Activated CD8-positive, alpha-beta memory T cell treated with anti-CD3 and anti-CD28 coated beads for 1 hour (primary cell): ENCODE measurements at regions not wholly inside any gene's neighbourhood (a gene's known extent, or its start where the extent isn't known, plus 50 kb on each side); places are given as distances from the start of the nearest gene placed in this dataset.
"Not testable (repeated sequence)": the region's sequence is repeated elsewhere in the genome, so short reads cannot be mapped to it uniquely, and the experiment has no call there.

ENCODE experiments used
- DNase-seq, 2 donors: peaks; one replicate each; pipeline ENCODE4 v3.0.0-alpha.2; 2020; ENCODE audit warnings: low read depth in 1 of 2; ENCODE audit errors: extremely low read depth in 1 of 2

GRCh38 chr5:2165203-2165602 lies 282.5 kb upstream of the IRX4 start:
- DNase-seq, result no peak

- DNase-seq, result no peak
Observed at GRCh38 chr5:2164586-2164985, 281.9 kb upstream of the IRX4 start.

GRCh38 chr5:2163940-2164490 lies 281.3 kb upstream of the IRX4 start:
- no peak for DNase-seq

GRCh38 chr5:2163060-2163856 lies 280.5 kb upstream of the IRX4 start:
- no peak for DNase-seq

GRCh38 chr5:2160811-2161210 lies 278.1 kb upstream of the IRX4 start:
- no peak for DNase-seq

GRCh38 chr5:2158767-2159166 lies 276.0 kb upstream of the IRX4 start:
- DNase-seq, result no peak

GRCh38 chr5:2158109-2158508 lies 275.4 kb upstream of the IRX4 start:
- DNase-seq, result no peak

- no peak for DNase-seq
Observed at GRCh38 chr5:2157372-2157771, 274.6 kb upstream of the IRX4 start.

- DNase-seq, result no peak
Observed at GRCh38 chr5:2156358-2157059, 273.8 kb upstream of the IRX4 start.

- DNase-seq, result no peak
Observed at GRCh38 chr5:2155556-2155955, 272.8 kb upstream of the IRX4 start.

- DNase-seq, result no peak
Observed at GRCh38 chr5:2153802-2154201, 271.1 kb upstream of the IRX4 start.

GRCh38 chr5:2153350-2153749 lies 270.6 kb upstream of the IRX4 start:
- no peak for DNase-seq

- not testable (repeated sequence) for DNase-seq
Observed at GRCh38 chr5:2151301-2151888, 268.7 kb upstream of the IRX4 start.

- no peak for DNase-seq
Observed at GRCh38 chr5:2149195-2149539, 266.4 kb upstream of the IRX4 start.

GRCh38 chr5:2148312-2149194 lies 265.8 kb upstream of the IRX4 start:
- no peak for DNase-seq

GRCh38 chr5:2147504-2148311 lies 265.0 kb upstream of the IRX4 start:
- no peak for DNase-seq

- DNase-seq, result no peak
Observed at GRCh38 chr5:2143646-2144353, 261.1 kb upstream of the IRX4 start.

GRCh38 chr5:2143088-2143487 lies 260.4 kb upstream of the IRX4 start:
- no peak for DNase-seq

GRCh38 chr5:2142456-2142954 lies 259.8 kb upstream of the IRX4 start:
- DNase-seq, result no peak
